Gastrocnemius medialis (tissue), 4 donors: ENCODE measurements at regions not wholly inside any gene's neighbourhood (a gene's known extent, or its start where the extent isn't known, plus 50 kb on each side); places are given as distances from the start of the nearest gene placed in this dataset.

Experiments
- ATAC-seq, 2 donors: fragments of 150-250 bp; one replicate each; pipeline ENCODE4 v1.9.1; 2016
- DNase-seq, 2 donors: peaks; one replicate each; pipeline ENCODE4 v3.0.0-alpha.2; 2019
- H3K27ac ChIP-seq, 4 donors: fragments of 200-600 bp; sonication (generic); 1 replicate in 1 of 4; 2 replicates in 3 of 4; pipeline ENCODE4 v1.5.1; 2016 to 2018; ENCODE audit warnings: mild to moderate bottlenecking in 2 of 4, moderate library complexity in 1 of 4
- H3K27me3 ChIP-seq, 3 donors: fragments of 200-600 bp; sonication (generic) in 2 of 3; 1 replicate in 1 of 3; 2 replicates in 2 of 3; pipeline versions ENCODE4 v1.5.1 to v1.6.0; 2016 to 2019; ENCODE audit warnings: mild to moderate bottlenecking in 1 of 3, moderate library complexity in 1 of 3
- H3K36me3 ChIP-seq, 2 donors: fragments of 200-600 bp; sonication (generic) in 1 of 2; one replicate each; pipeline ENCODE4 v1.5.1; 2017 to 2018
- H3K4me1 ChIP-seq, 2 donors: fragments of 200-600 bp; sonication (generic) in 1 of 2; one replicate each; pipeline ENCODE4 v1.5.1; 2016 to 2017; ENCODE audit warnings: mild to moderate bottlenecking in 2 of 2
- H3K4me3 ChIP-seq, 4 donors: fragments of 200-600 bp; sonication (generic) in 3 of 4; 1 replicate in 1 of 4; 2 replicates in 3 of 4; pipeline ENCODE4 v1.5.1; 2016 to 2019; ENCODE audit warnings: mild to moderate bottlenecking in 2 of 4
- H3K9me3 ChIP-seq, 3 donors: fragments of 200-600 bp; sonication (generic) in 2 of 3; 1 replicate in 1 of 3; 2 replicates in 2 of 3; pipeline ENCODE4 v1.5.1; 2016 to 2019
- POLR2A ChIP-seq, 2 donors: fragments of 450-650 bp; IDR thresholded peaks; one replicate each; pipeline ENCODE4 v1.6.1; 2017; ENCODE audit warnings: antibody characterized with exemption in 2 of 2, mild to moderate bottlenecking in 2 of 2, moderate library complexity in 2 of 2
- in situ Hi-C, 4 donors: fragments of 200-750 bp; cut with MboI; loops; one replicate each; pipeline versions ENCODE4 v1.15.0 to v1.8.0; 2017; ENCODE audit warnings: low sequenced_read_pairs in 4 of 4
- intact Hi-C: fragments of 100-400 bp; cut with DNase I; formaldehyde crosslinking; loops from one replicate; pipeline ENCODE4 v1.15.1; 2023; ENCODE audit warnings: low total_unique reads
- TF ChIP-seq, protein P1 (sequence below), 5 experiments: fragments of 450-650 bp in 3 of 5; fragments of 200-600 bp in 2 of 5; sonication (generic) in 2 of 5; IDR thresholded peaks in 4 of 5; conservative IDR thresholded peaks in 1 of 5; 1 replicate in 4 of 5; 2 replicates in 1 of 5; pipeline ENCODE4 v1.5.1; 2016 to 2019; ENCODE audit warnings: antibody characterized with exemption in 5 of 5, mild to moderate bottlenecking in 3 of 5, moderate library complexity in 3 of 5

- no peaks in the 10 kb centered on the region for H3K27me3 ChIP-seq
- in situ Hi-C loops (no loop called here), intact Hi-C loops (no loop called here)
- H3K9me3 ChIP-seq = no peaks in the 10 kb centered on the region
- no peak for ATAC-seq
- H3K36me3 ChIP-seq = no peaks in the 10 kb centered on the region
- no peak overlapping the region for H3K27ac ChIP-seq
- no peak for DNase-seq
- no peaks in the 10 kb centered on the region for H3K4me1 ChIP-seq
- no peak for TF ChIP-seq POLR2A (IDR thresholded peaks at IDR 0.05)
- TF ChIP-seq, protein P1, sequence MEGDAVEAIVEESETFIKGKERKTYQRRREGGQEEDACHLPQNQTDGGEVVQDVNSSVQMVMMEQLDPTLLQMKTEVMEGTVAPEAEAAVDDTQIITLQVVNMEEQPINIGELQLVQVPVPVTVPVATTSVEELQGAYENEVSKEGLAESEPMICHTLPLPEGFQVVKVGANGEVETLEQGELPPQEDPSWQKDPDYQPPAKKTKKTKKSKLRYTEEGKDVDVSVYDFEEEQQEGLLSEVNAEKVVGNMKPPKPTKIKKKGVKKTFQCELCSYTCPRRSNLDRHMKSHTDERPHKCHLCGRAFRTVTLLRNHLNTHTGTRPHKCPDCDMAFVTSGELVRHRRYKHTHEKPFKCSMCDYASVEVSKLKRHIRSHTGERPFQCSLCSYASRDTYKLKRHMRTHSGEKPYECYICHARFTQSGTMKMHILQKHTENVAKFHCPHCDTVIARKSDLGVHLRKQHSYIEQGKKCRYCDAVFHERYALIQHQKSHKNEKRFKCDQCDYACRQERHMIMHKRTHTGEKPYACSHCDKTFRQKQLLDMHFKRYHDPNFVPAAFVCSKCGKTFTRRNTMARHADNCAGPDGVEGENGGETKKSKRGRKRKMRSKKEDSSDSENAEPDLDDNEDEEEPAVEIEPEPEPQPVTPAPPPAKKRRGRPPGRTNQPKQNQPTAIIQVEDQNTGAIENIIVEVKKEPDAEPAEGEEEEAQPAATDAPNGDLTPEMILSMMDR (IDR thresholded peaks at IDR 0.05 in 4 of 5, conservative IDR thresholded peaks at IDR 0.05 in 1 of 5) = no peak
- no peak overlapping the region for H3K4me3 ChIP-seq
These were observed 214.7 kb downstream of the SPP2 start for GRCh38 chr2:234265206-234265605.

DNA sequence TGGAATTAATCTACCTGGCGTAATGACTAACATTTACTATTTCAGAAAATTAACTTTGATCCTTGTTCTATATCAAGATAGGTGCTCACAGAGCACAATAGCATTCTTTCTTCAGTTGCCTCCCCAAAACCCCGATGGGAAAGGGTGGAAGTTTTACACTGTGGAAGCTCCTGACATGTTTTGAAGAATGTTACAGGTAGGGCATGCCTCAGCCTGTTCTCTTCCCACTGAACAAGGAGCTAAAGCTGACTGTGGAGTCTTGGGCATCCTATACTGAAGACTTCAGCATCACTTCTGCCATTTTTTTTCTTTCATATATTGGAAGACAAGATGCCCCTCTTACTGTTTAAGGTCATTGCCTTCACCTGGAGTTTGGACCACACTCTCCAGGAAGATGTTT is 211.2 kb downstream of the SPP2 start:
- ATAC-seq (no peak), DNase-seq (no peak)
- TF ChIP-seq, protein P1 (IDR thresholded peaks at IDR 0.05 in 4 of 5, conservative IDR thresholded peaks at IDR 0.05 in 1 of 5) = no peak
- TF ChIP-seq POLR2A (IDR thresholded peaks at IDR 0.05) = no peak
- intact Hi-C loops (no loop called here), in situ Hi-C loops (no loop called here)
- Histone ChIP-seq H3K27me3 (no peaks in the 10 kb centered on the region), H3K4me3 (no peak overlapping the region), H3K4me1 (no peaks in the 10 kb centered on the region), H3K27ac (no peak overlapping the region), H3K36me3 (no peaks in the 10 kb centered on the region), H3K9me3 (no peaks in the 10 kb centered on the region)

DNA sequence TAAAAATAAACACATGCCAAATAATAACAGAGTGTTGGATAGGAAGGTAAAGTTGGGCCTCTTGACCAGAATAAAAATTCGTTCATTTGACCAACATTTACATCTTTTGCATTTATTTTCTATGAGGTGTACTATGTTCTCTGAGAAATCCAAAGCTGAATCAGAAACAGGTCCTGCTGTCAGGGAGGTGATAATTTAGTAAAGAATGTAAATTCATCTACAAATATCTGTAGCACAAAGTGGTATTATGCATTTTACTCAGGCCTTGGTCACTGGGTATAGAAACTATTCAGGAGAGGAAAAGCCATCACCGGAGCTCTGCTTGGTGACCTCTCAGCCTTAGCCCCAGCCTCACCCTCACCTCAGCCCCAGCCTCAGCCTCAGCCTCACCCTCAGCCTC is 208.9 kb downstream of the SPP2 start:
- TF ChIP-seq, protein P1 (IDR thresholded peaks at IDR 0.05 in 4 of 5, conservative IDR thresholded peaks at IDR 0.05 in 1 of 5) = no peak
- TF ChIP-seq POLR2A (IDR thresholded peaks at IDR 0.05) = no peak
- no peak for ATAC-seq

GRCh38 chr2:234258562-234259141 is 208.2 kb downstream of the SPP2 start:
- no peaks in the 10 kb centered on the region for H3K9me3 ChIP-seq
- H3K36me3 ChIP-seq = no peaks in the 10 kb centered on the region
- no peak for ATAC-seq
- H3K4me3 ChIP-seq = no peak overlapping the region
- in situ Hi-C loops = no loop called here
- intact Hi-C loops = no loop called here
- H3K27ac ChIP-seq = no peak overlapping the region
- no peaks in the 10 kb centered on the region for H3K4me1 ChIP-seq
- H3K27me3 ChIP-seq = no peaks in the 10 kb centered on the region
- TF ChIP-seq POLR2A (IDR thresholded peaks at IDR 0.05) = no peak
- TF ChIP-seq, protein P1 (IDR thresholded peaks at IDR 0.05 in 4 of 5, conservative IDR thresholded peaks at IDR 0.05 in 1 of 5) = no peak
- no peak for DNase-seq

More for the DNA sequence above, 208.9 kb downstream of the SPP2 start:
- Histone ChIP-seq H3K9me3 (no peaks in the 10 kb centered on the region), H3K4me1 (no peaks in the 10 kb centered on the region), H3K4me3 (no peak overlapping the region), H3K27me3 (no peaks in the 10 kb centered on the region), H3K27ac (no peak overlapping the region), H3K36me3 (no peaks in the 10 kb centered on the region)
- no peak for DNase-seq
- intact Hi-C loops (no loop called here), in situ Hi-C loops (no loop called here)
